NCI-H1105 (cell line): ENCODE measurements at regions not wholly inside any gene's neighbourhood (a gene's known extent, or its start where the extent isn't known, plus 50 kb on each side); places are given as distances from the start of the nearest gene placed in this dataset.
A peak's percentile ranks its signal among the peaks of the same experiment; 100 is the strongest.
"Not testable (repeated sequence)": the region's sequence is repeated elsewhere in the genome, so short reads cannot be mapped to it uniquely, and the experiment has no call there.

ENCODE experiments used
- DNase-seq: peaks from one replicate; lab custom pipeline; 2025; lab: John Stamatoyannopoulos, UW

DNA sequence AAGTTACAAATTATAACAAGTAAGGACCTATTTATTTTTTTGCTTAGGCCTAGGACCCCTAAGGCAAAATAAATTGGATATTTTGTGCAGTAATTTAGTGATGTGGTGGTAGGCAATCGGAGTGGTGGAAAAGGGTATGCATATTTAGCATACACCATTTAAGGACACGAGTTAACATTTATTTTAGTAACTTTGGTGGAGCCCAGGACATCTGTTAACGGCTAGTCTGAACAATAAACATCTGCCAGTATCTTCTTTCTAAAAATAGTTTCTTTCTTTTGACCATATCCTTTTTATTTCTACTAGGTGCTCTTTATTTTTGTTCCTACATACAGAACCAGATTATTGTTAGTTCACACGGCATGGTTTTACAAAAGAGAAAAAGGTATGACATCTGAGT, 326.3 kb downstream of the CHL1 start:
- DNase-seq: no peak

DNA sequence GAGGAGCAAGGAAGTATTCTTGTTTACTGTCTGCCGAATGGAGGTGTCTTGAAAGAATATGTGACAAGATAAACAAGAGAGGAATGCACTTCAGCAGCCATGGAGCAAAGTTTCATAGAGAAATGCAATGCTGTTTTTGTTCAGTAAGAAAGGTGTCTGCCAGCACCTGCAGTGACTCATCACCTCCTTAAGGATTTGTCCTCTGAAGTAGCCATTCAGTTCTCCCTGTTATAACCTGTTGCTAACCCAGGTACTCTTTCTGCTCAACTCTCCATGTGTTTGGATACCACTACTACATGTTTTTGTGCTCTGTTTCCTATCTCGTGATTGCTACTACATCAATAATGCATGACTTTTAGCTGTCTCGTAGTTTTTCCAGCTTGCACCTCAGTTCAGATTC, 328.9 kb downstream of the CHL1 start:
- DNase-seq: no peak

GRCh38 chr3:535566-536416, 339.2 kb downstream of the CHL1 start:
- peak; percentile 33 for DNase-seq

GRCh38 chr3:536417-536813, 339.9 kb downstream of the CHL1 start:
- no peak for DNase-seq

DNA sequence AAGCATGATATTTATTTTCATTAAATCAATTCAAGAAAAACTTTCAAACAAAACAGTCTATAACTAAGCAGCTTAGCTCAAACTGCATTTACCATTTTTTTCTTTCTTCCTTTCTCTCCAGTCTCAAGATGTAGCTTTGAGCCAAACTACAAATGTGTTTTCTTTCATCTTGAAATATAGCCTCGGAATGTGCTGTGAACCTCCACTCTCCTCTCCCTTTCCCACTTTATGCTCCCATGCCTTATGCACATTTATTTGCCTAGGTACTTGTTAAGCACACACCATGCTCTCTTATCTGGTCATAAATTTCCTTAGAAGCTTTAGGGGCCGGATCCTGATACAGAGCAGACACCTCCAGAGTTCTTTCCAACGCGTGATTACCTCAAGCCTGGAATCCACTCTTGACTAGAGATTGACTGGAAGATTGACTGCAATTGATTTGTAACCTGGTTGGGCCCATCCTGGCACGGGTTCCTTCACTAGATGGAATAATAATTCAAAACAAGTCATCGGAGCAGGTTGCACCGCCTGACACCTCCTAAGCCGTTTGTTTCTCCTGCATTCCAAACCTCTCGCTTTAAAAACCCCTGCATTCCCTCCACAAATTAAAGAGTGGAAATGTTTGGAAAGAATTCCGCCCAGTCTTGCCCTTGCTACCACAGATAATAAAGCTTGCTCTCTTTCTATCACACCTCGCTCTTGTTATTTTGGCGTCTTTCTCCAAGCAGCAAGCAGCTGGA, 344.7 kb downstream of the CHL1 start:
- DNase-seq: no peak

DNA sequence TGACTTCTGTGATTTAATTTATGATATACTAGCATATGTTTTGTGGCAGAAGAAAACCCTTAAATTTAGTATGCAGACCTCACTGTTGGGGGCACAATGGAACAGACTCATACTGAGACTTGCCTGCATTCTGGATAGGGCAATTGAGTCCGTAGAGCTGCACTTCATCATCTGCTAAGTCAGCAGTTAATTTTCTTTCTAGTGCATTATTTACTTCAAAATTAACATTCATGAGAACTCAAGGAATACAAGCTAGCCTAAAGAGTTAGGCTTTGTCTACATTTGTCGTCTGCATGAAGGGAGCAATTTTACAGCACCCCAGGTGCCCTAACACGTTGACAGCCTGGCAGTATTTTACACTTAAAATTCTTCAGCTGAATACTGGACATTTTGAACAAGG, 345.5 kb downstream of the CHL1 start:
- DNase-seq: no peak

GRCh38 chr3:549636-550035, 353.1 kb downstream of the CHL1 start:
- DNase-seq: no peak

- no peak for DNase-seq
Observed at GRCh38 chr3:550471-550870, 353.9 kb downstream of the CHL1 start.

DNA sequence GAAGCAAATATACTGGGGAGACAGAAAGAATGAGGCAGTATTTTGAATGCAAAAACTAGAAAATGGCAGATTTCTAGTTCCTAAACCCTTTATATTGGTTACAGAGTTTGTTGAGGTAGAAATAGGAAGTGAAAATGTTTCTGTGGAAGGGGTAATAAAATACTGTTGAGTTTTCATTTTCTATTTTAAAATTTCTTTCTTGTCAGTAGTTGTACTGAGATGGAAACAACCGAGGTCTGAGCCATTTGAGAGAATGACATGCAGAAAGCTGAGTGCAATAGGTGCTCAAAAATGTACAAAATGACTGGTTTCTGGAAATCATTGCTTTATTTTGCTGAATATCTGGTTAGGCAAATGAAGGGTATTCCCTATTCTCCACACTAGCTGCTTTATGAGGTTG, 361.4 kb downstream of the CHL1 start:
- no peak for DNase-seq

- DNase-seq: no peak
Observed at GRCh38 chr3:567488-568185, 371.1 kb downstream of the CHL1 start.

- not testable (repeated sequence) for DNase-seq
Observed at GRCh38 chr3:579529-579928, 383.0 kb downstream of the CHL1 start.

DNA sequence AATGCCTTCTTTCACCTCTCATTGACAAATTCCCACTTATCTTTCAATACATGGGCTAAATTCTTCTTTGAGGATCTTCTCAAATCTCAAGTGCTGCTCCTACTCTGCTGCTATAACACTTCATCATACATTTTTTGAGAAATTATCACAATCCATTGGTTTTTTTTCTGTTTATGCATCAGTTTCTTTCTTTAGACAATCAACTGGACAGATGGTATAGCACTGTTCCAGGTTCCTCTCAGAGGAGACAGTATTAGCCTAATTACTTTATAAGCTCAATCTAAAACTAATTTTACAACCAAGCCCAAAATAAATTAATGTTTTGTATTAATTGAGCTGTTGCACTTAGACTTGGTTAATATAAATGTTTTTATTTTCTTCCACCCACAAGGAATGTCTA, 392.5 kb downstream of the CHL1 start:
- DNase-seq: not testable (repeated sequence)

GRCh38 chr3:597304-597703, 400.7 kb downstream of the CHL1 start:
- not testable (repeated sequence) for DNase-seq

- not testable (repeated sequence) for DNase-seq
Observed at GRCh38 chr3:597746-598145, 401.2 kb downstream of the CHL1 start.

GRCh38 chr3:607480-607879, 410.9 kb downstream of the CHL1 start:
- not testable (repeated sequence) for DNase-seq

DNA sequence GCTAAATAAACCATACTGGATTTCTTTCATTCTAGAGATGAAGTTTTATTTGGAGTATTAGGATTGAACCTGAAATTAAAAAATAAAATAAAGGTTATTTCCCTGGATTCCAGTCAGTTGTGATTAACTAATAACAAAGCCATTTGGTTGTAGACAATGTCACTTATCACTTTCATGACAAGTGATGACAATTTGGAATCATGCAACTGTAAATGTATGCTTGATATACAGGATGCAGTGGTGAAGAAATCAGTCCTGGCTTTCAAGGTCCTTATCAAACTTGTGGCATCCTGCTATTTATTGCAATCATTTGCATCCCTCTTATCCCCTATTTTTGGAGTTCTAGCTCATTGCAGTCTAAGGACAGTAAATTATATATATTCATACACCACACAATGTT, 425.2 kb downstream of the CHL1 start:
- no peak for DNase-seq

- DNase-seq: no peak
Observed at GRCh38 chr3:622314-622713, 425.8 kb downstream of the CHL1 start.

DNA sequence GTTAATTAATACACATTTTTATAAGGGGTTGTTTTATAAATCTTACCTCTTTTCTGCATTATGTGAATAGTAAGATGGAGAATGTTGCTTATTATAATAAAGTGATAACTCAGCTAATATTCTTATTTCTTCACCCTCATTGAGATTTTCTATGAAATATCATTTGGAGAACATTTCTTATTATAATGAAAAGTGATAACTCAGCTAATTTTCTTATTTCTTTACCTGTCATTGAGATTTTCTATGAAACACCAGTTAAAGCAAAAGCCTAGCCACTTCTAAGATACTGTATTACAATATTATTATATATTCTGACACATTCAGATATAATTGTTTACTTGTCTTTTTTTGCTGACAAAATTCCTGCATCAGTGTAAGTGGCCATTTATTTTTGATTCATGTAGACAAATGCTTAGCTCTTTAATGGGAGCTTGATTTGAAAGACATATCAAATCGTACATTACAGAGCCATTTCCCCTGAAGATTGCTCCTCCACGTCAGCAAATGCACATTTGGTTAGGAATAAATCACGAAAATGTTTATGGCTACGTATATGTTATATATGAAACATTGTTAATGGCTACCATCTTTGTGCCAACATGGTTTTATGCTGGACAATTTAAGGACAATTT, 427.5 kb downstream of the CHL1 start:
- DNase-seq: no peak

GRCh38 chr3:632571-633170, 436.1 kb downstream of the CHL1 start:
- DNase-seq: peak; percentile 29

DNA sequence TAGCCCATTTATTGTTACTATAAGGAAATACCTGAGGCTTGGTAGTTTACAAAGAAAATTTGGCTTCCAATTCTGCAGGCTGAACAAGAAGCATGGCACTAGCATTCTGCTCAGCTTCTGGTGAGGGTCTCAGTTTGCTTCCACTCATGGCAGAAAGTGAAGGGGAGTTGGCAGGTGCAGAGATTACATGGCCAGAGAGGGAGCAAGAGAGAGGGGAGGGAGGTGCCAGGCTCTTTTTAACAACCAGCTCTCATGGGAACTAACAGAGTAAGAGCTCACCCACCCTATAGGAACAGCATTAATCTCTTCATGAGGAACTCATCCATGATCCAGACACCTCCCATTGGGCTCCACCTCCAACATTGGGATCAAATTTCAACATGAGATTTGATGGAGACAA, 437.9 kb downstream of the CHL1 start:
- no peak for DNase-seq

GRCh38 chr3:635393-635792, 438.8 kb downstream of the CHL1 start:
- no peak for DNase-seq

DNA sequence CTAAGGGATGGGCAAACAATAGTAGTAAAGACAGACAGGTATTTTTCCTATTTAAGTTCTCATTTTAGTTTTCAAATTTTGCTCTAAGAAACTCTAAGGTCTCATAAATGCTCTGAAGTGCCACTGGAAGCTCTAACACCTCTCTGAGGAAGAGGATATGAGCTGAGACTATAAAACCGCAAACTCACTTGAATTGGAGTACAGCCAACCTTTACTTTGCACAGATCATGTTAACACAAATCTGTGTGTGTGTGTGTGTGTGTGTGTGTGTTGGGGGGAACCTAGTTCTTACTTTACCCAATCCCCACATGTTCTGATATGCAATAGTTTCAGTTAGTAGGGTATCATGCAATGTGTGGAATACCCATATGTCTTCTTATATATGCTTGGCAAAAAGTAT, 446.8 kb downstream of the CHL1 start:
- no peak for DNase-seq
